ENCODE measurements at regions not wholly inside any gene's neighbourhood (a gene's known extent, or its start where the extent isn't known, plus 50 kb on each side); places are given as distances from the start of the nearest gene placed in this dataset.

DNA sequence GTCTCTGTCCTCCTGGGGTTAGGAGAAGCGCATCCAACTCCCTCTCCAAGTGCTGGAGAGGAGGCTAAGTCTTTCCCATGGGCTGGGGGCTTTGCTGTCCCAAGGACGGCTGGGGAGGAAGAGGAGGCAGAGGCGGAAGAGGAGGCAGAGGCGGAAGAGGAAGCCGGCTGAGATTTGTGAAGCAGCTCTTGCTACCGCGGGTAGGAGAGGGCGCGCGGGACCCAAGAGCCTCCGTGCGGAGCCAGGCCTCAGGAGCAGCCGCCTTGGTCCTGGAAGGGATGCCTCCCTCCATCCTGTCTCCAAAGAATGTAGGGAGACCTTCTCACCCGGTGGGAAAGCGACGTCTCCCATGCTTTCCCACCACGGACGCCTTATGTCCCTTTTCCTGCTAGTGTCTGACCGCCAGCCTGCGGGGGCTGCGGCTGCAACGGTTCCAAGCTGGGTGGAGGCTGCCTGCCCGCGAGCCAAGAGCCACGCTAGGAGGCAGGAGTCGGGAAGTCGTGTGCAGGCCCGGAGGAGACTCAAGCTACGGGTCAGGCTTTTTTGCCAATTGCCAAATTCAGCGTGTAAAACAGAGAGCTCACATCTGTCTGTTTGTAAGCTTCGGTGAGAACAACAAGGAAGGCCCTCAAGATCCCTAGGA is 320.3 kb downstream of the FAM72C start:
- TF ChIP-seq, protein P1, sequence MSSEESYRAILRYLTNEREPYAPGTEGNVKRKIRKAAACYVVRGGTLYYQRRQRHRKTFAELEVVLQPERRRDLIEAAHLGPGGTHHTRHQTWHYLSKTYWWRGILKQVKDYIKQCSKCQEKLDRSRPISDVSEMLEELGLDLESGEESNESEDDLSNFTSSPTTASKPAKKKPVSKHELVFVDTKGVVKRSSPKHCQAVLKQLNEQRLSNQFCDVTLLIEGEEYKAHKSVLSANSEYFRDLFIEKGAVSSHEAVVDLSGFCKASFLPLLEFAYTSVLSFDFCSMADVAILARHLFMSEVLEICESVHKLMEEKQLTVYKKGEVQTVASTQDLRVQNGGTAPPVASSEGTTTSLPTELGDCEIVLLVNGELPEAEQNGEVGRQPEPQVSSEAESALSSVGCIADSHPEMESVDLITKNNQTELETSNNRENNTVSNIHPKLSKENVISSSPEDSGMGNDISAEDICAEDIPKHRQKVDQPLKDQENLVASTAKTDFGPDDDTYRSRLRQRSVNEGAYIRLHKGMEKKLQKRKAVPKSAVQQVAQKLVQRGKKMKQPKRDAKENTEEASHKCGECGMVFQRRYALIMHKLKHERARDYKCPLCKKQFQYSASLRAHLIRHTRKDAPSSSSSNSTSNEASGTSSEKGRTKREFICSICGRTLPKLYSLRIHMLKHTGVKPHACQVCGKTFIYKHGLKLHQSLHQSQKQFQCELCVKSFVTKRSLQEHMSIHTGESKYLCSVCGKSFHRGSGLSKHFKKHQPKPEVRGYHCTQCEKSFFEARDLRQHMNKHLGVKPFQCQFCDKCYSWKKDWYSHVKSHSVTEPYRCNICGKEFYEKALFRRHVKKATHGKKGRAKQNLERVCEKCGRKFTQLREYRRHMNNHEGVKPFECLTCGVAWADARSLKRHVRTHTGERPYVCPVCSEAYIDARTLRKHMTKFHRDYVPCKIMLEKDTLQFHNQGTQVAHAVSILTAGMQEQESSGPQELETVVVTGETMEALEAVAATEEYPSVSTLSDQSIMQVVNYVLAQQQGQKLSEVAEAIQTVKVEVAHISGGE (tag by site-specific recombination; conservative IDR thresholded peaks at IDR 0.05; ENCODE audit: low read depth): no peak
- TF ChIP-seq, protein P2, sequence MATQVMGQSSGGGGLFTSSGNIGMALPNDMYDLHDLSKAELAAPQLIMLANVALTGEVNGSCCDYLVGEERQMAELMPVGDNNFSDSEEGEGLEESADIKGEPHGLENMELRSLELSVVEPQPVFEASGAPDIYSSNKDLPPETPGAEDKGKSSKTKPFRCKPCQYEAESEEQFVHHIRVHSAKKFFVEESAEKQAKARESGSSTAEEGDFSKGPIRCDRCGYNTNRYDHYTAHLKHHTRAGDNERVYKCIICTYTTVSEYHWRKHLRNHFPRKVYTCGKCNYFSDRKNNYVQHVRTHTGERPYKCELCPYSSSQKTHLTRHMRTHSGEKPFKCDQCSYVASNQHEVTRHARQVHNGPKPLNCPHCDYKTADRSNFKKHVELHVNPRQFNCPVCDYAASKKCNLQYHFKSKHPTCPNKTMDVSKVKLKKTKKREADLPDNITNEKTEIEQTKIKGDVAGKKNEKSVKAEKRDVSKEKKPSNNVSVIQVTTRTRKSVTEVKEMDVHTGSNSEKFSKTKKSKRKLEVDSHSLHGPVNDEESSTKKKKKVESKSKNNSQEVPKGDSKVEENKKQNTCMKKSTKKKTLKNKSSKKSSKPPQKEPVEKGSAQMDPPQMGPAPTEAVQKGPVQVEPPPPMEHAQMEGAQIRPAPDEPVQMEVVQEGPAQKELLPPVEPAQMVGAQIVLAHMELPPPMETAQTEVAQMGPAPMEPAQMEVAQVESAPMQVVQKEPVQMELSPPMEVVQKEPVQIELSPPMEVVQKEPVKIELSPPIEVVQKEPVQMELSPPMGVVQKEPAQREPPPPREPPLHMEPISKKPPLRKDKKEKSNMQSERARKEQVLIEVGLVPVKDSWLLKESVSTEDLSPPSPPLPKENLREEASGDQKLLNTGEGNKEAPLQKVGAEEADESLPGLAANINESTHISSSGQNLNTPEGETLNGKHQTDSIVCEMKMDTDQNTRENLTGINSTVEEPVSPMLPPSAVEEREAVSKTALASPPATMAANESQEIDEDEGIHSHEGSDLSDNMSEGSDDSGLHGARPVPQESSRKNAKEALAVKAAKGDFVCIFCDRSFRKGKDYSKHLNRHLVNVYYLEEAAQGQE (tag by site-specific recombination; IDR thresholded peaks at IDR 0.05): no peak
- TF ChIP-seq ZNF664 (tag by site-specific recombination; IDR thresholded peaks at IDR 0.05) (no peak), GLI2 (tag by site-specific recombination; IDR thresholded peaks at IDR 0.05; ENCODE audit: borderline replicate concordance, low read depth) (no peak), ZNF768 (tag by site-specific recombination; IDR thresholded peaks at IDR 0.05) (no peak), ZNF223 (tag by site-specific recombination; IDR thresholded peaks at IDR 0.05) (no peak), ZNF654 (tag by site-specific recombination; IDR thresholded peaks at IDR 0.05; ENCODE audit: low read depth) (no peak), ZNF335 (tag by site-specific recombination; conservative IDR thresholded peaks at IDR 0.05) (no peak), YY1 (tag by site-specific recombination; IDR thresholded peaks at IDR 0.05) (no peak), ZNF76 (tag by site-specific recombination; IDR thresholded peaks at IDR 0.05; ENCODE audit: borderline replicate concordance, low read depth) (no peak), ZNF433 (tag by site-specific recombination; IDR thresholded peaks at IDR 0.05; ENCODE audit: low read depth) (no peak), ZNF157 (tag by site-specific recombination; IDR thresholded peaks at IDR 0.05) (no peak)
- TF ChIP-seq, protein P3, sequence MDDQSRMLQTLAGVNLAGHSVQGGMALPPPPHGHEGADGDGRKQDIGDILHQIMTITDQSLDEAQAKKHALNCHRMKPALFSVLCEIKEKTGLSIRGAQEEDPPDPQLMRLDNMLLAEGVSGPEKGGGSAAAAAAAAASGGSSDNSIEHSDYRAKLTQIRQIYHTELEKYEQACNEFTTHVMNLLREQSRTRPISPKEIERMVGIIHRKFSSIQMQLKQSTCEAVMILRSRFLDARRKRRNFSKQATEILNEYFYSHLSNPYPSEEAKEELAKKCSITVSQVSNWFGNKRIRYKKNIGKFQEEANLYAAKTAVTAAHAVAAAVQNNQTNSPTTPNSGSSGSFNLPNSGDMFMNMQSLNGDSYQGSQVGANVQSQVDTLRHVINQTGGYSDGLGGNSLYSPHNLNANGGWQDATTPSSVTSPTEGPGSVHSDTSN (CRISPR knock-in tag; IDR thresholded peaks at IDR 0.05): no peak
- TF ChIP-seq, protein P4, sequence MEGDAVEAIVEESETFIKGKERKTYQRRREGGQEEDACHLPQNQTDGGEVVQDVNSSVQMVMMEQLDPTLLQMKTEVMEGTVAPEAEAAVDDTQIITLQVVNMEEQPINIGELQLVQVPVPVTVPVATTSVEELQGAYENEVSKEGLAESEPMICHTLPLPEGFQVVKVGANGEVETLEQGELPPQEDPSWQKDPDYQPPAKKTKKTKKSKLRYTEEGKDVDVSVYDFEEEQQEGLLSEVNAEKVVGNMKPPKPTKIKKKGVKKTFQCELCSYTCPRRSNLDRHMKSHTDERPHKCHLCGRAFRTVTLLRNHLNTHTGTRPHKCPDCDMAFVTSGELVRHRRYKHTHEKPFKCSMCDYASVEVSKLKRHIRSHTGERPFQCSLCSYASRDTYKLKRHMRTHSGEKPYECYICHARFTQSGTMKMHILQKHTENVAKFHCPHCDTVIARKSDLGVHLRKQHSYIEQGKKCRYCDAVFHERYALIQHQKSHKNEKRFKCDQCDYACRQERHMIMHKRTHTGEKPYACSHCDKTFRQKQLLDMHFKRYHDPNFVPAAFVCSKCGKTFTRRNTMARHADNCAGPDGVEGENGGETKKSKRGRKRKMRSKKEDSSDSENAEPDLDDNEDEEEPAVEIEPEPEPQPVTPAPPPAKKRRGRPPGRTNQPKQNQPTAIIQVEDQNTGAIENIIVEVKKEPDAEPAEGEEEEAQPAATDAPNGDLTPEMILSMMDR (tag by site-specific recombination; IDR thresholded peaks at IDR 0.05): no peak
